GM19455 (cell line): ENCODE measurements at regions not wholly inside any gene's neighbourhood (a gene's known extent, or its start where the extent isn't known, plus 50 kb on each side); places are given as distances from the start of the nearest gene placed in this dataset.
"Not testable (repeated sequence)": the region's sequence is repeated elsewhere in the genome, so short reads cannot be mapped to it uniquely, and the experiment has no call there.

Experiments used
- ATAC-seq: cut with Tn5 transposase; IDR thresholded peaks from one replicate; pipeline ENCODE4 v1.9.1; 2021; ENCODE audit not compliant: unreplicated experiment

GRCh38 chr15:58322253-58322652 lies 109.5 kb upstream of the LIPC start:
- ATAC-seq: no peak

GRCh38 chr15:58323321-58323720 lies 108.5 kb upstream of the LIPC start:
- not testable (repeated sequence) for ATAC-seq

- ATAC-seq: no peak
Measured at GRCh38 chr15:58324533-58324932, 107.3 kb upstream of the LIPC start.

- ATAC-seq: no peak
Measured at GRCh38 chr15:58327958-58328357, 103.8 kb upstream of the LIPC start.

GRCh38 chr15:58329211-58329610 lies 102.6 kb upstream of the LIPC start:
- no peak for ATAC-seq

- ATAC-seq: no peak
Measured at GRCh38 chr15:58329781-58330671, 101.8 kb upstream of the LIPC start.

GRCh38 chr15:58330741-58331559 lies 100.8 kb upstream of the LIPC start:
- no peak for ATAC-seq

- ATAC-seq: no peak
Measured at GRCh38 chr15:58331560-58331912, 100.3 kb upstream of the LIPC start.

- ATAC-seq: peak; percentile 66
Measured at GRCh38 chr15:58331913-58332675, 99.7 kb upstream of the LIPC start.

- ATAC-seq: no peak
Measured at GRCh38 chr15:58332676-58333400, 99.0 kb upstream of the LIPC start.

- ATAC-seq: no peak
Measured at GRCh38 chr15:58334803-58335202, 97.0 kb upstream of the LIPC start.

- ATAC-seq: no peak
Measured at GRCh38 chr15:58336161-58336560, 95.6 kb upstream of the LIPC start.

GRCh38 chr15:58340176-58340575 lies 91.6 kb upstream of the LIPC start:
- ATAC-seq: no peak

- ATAC-seq: no peak
Measured at GRCh38 chr15:58342508-58342907, 89.3 kb upstream of the LIPC start.

GRCh38 chr15:58344213-58345070 lies 87.3 kb upstream of the LIPC start:
- no peak for ATAC-seq

GRCh38 chr15:58346361-58346760 lies 85.4 kb upstream of the LIPC start:
- ATAC-seq: no peak

- no peak for ATAC-seq
Measured at GRCh38 chr15:58348095-58348812, 83.5 kb upstream of the LIPC start.

- no peak for ATAC-seq
Measured at GRCh38 chr15:58352026-58352929, 79.5 kb upstream of the LIPC start.
